Body of pancreas (tissue), 4 donors: ENCODE measurements at regions not wholly inside any gene's neighbourhood (a gene's known extent, or its start where the extent isn't known, plus 50 kb on each side); places are given as distances from the start of the nearest gene placed in this dataset.

Experiments used
- CTCF ChIP-seq, 7 experiments: fragments of 450-650 bp in 4 of 7; fragments of 200-600 bp in 3 of 7; sonication (generic) in 3 of 7; IDR thresholded peaks; one replicate each; pipeline ENCODE4 v1.5.1; 2016 to 2019; ENCODE audit warnings: antibody characterized with exemption in 7 of 7
- POLR2A ChIP-seq, 3 donors: fragments of 450-650 bp; IDR thresholded peaks; one replicate each; pipeline ENCODE4 v1.6.1; 2016; ENCODE audit warnings: antibody characterized with exemption in 3 of 3, mild to moderate bottlenecking in 2 of 3

GRCh38 chr15:59936741-59937140 is 67.4 kb upstream of the FOXB1 start:
- no peak for TF ChIP-seq POLR2A (IDR thresholded peaks at IDR 0.05)
- TF ChIP-seq CTCF (IDR thresholded peaks at IDR 0.05): no peak
